GM19452 (cell line): ENCODE measurements at regions not wholly inside any gene's neighbourhood (a gene's known extent, or its start where the extent isn't known, plus 50 kb on each side); places are given as distances from the start of the nearest gene placed in this dataset.
A peak's percentile ranks its signal among the peaks of the same experiment; 100 is the strongest.

Source experiments
- ATAC-seq: cut with Tn5 transposase; IDR thresholded peaks from one replicate; pipeline ENCODE4 v1.9.1; 2021; ENCODE audit not compliant: unreplicated experiment

GRCh38 chr9:107118863-107119624 is 164.0 kb upstream of the RAD23B start:
- no peak for ATAC-seq

GRCh38 chr9:107119735-107120134 is 163.3 kb upstream of the RAD23B start:
- ATAC-seq, result no peak

GRCh38 chr9:107123389-107123788 is 159.7 kb upstream of the RAD23B start:
- no peak for ATAC-seq

- ATAC-seq, result no peak
Measured at GRCh38 chr9:107127608-107128007, 155.5 kb upstream of the RAD23B start.

- ATAC-seq, result no peak
Measured at GRCh38 chr9:107131108-107131799, 151.8 kb upstream of the RAD23B start.

- ATAC-seq, result no peak
Measured at GRCh38 chr9:107136296-107136695, 146.8 kb upstream of the RAD23B start.

- ATAC-seq, result no peak
Measured at GRCh38 chr9:107137495-107138202, 145.4 kb upstream of the RAD23B start.

- no peak for ATAC-seq
Measured at GRCh38 chr9:107138261-107138992, 144.7 kb upstream of the RAD23B start.

GRCh38 chr9:107141967-107142366 is 141.1 kb upstream of the RAD23B start:
- ATAC-seq, result no peak

GRCh38 chr9:107142430-107142829 is 140.6 kb upstream of the RAD23B start:
- ATAC-seq, result no peak

GRCh38 chr9:107142896-107143603 is 140.0 kb upstream of the RAD23B start:
- ATAC-seq, result no peak

GRCh38 chr9:107144475-107144874 is 138.6 kb upstream of the RAD23B start:
- no peak for ATAC-seq

- no peak for ATAC-seq
Measured at GRCh38 chr9:107147134-107147533, 135.9 kb upstream of the RAD23B start.

GRCh38 chr9:107148216-107148615 is 134.9 kb upstream of the RAD23B start:
- no peak for ATAC-seq

GRCh38 chr9:107149756-107150155 is 133.3 kb upstream of the RAD23B start:
- ATAC-seq, result no peak

GRCh38 chr9:107153336-107153735 is 129.7 kb upstream of the RAD23B start:
- ATAC-seq, result no peak

- ATAC-seq, result no peak
Measured at GRCh38 chr9:107154291-107154690, 128.8 kb upstream of the RAD23B start.

- no peak for ATAC-seq
Measured at GRCh38 chr9:107154766-107155165, 128.3 kb upstream of the RAD23B start.

- ATAC-seq, result no peak
Measured at GRCh38 chr9:107155244-107155817, 127.7 kb upstream of the RAD23B start.

- peak; percentile 70 for ATAC-seq
Measured at GRCh38 chr9:107158321-107158720, 124.8 kb upstream of the RAD23B start.
